ENCODE measurements at regions not wholly inside any gene's neighbourhood (a gene's known extent, or its start where the extent isn't known, plus 50 kb on each side); places are given as distances from the start of the nearest gene placed in this dataset.

DNA sequence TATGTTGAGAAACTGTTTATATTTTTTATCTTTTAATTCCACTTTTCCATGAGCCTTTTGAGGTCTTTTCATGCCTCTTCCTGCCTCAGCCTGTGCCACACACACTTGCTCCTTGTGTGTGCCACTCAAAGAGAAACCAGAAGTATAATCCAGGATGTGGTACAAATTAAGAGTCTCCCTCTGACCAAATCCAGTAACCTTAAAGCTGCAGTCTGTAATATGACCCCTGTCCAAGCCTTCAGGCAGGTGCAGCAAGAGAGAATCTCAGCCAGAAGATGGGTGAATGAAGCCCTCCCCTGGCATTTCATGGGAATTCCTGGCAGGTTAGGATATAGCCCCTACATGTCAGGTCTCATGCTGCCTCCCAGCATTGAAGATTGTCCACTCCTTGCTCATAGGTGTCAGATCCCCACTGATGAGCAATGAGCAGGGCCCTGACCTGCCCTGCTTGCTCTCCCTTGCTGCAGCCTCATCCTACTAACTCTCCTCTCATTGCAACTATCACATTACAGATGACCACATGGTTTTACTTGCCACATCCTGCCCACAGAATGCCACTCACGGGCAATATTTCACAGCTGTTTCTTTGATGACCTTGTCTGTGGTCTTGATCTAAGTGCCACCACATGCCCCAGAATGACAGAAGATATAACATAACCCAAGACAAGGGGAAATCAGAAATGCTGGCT is 169.3 kb downstream of the SEC16B start:
- Histone ChIP-seq H3K18ac (ENCODE audit: low read length) (peak overlapping the region; percentile 20), H4K8ac (ENCODE audit: low read depth, low read length) (no peak overlapping the region), H3K36me3 (replicated peaks in 1 of 2; ENCODE audit: control insufficient read depth in 2 of 2, insufficient read depth in 2 of 2, low read length in 2 of 2) (no peaks in the 10 kb centered on the region), H3K4me1 (ENCODE audit: control insufficient read depth in 2 of 2, insufficient read depth in 1 of 2, low read depth in 1 of 2, low read length in 2 of 2) (peaks cover 0 to 7% of the 10 kb centered on the region in 2 donors), H4K91ac (ENCODE audit: low read depth, low read length, poor library complexity) (no peak overlapping the region), H3K27me3 (ENCODE audit: control insufficient read depth in 3 of 3, insufficient read depth in 3 of 3, low read depth in 1 of 3, low read length in 3 of 3) (no peaks in the 10 kb centered on the region), H3K79me1 (ENCODE audit: low read depth, low read length) (no peaks in the 10 kb centered on the region), H3K23ac (ENCODE audit: low read depth, low read length, poor library complexity) (no peak overlapping the region), H3K9me3 (replicated peaks in 1 of 2; ENCODE audit: control insufficient read depth in 2 of 2, insufficient read depth in 1 of 2, low read depth in 1 of 2, low read length in 2 of 2) (no peaks in the 10 kb centered on the region), H2BK120ac (ENCODE audit: low read depth, low read length) (no peak overlapping the region), H2BK15ac (ENCODE audit: low read length) (no peak overlapping the region), H2AK5ac (ENCODE audit: low read depth, low read length) (no peak overlapping the region), H2BK12ac (ENCODE audit: low read length) (no peak overlapping the region), H2AFZ (ENCODE audit: low read length) (no peak overlapping the region), H3K4me2 (ENCODE audit: insufficient read depth, low read length, poor library complexity, severe bottlenecking) (no peak overlapping the region), H3K9ac (ENCODE audit: low read depth, low read length, poor library complexity) (no peak overlapping the region), H2BK5ac (ENCODE audit: low read length) (no peak overlapping the region), H3K27ac (replicated peaks; ENCODE audit: low read length) (no peak overlapping the region), H3K4ac (ENCODE audit: low read length) (no peak overlapping the region), H3K4me3 (ENCODE audit: low read length in 2 of 2) (no peak overlapping the region), H3K14ac (ENCODE audit: low read length) (no peak overlapping the region)
- no CpG with 5 or more reads among the region's 1 CpG for WGBS, 2 donors (ENCODE audit: extremely low coverage in 2 of 2, insufficient read length in 2 of 2, insufficient replicate concordance in 1 of 2)
- DNase-seq (ENCODE audit: low spot score) = no peak

DNA sequence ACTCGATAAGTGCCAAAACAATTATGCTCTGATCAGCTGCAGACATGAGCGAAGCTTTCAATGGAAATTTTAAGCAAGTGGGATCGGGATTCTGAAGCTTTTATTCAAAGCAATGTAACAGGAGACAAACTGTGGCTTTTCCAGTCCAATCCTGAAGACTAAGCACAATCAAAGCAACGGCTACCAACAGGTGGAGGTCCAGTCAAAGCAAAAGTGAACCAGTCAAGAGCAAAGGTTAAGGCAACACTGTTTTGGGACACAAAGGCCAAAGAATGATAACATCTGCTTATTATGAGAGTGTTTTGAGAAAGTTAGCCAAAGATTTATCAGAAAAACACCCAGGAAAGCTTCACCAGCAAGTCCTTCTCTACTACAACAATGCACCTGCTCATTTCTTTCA is 170.1 kb downstream of the SEC16B start:
- no peak overlapping the region for H2BK12ac ChIP-seq (ENCODE audit: low read length)

DNA sequence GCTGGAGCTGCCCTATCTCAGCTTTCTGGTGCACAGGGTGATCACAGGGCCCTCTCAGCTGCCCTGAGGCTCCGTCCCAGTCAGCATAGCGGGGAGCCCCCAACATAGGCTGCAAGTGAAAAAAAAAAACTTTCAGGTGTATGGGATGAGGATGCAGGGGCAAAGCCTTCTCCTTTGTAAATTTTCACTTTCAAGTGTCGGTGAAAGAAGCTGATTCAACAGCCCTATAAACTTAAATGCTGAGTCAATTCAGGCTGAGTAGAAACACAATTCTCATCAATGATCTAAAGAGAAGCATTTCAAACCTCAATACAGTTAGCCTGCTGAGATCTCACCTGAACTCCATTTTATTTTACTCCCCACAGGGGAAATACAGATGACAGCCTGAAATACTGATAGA is 171.2 kb downstream of the SEC16B start:
- H3K18ac ChIP-seq (ENCODE audit: low read length) = no peak overlapping the region
- no CpG with 5 or more reads among the region's 3 CpGs for WGBS, 2 donors (ENCODE audit: extremely low coverage in 2 of 2, insufficient read length in 2 of 2, insufficient replicate concordance in 1 of 2)

More for the DNA sequence above, 170.1 kb downstream of the SEC16B start:
- Histone ChIP-seq H3K14ac (ENCODE audit: low read length) (no peak overlapping the region), H3K4ac (ENCODE audit: low read length) (no peak overlapping the region), H3K9ac (ENCODE audit: low read depth, low read length, poor library complexity) (no peak overlapping the region), H3K27me3 (ENCODE audit: control insufficient read depth in 3 of 3, insufficient read depth in 3 of 3, low read depth in 1 of 3, low read length in 3 of 3) (no peaks in the 10 kb centered on the region), H3K4me1 (ENCODE audit: control insufficient read depth in 2 of 2, insufficient read depth in 1 of 2, low read depth in 1 of 2, low read length in 2 of 2) (peaks cover 0 to 10% of the 10 kb centered on the region in 2 donors), H2AK5ac (ENCODE audit: low read depth, low read length) (no peak overlapping the region), H3K79me1 (ENCODE audit: low read depth, low read length) (no peaks in the 10 kb centered on the region), H3K4me2 (ENCODE audit: insufficient read depth, low read length, poor library complexity, severe bottlenecking) (no peak overlapping the region), H2BK5ac (ENCODE audit: low read length) (no peak overlapping the region), H3K27ac (replicated peaks; ENCODE audit: low read length) (no peak overlapping the region), H2BK15ac (ENCODE audit: low read length) (no peak overlapping the region), H3K4me3 (ENCODE audit: low read length in 2 of 2) (no peak overlapping the region), H3K18ac (ENCODE audit: low read length) (no peak overlapping the region), H3K36me3 (replicated peaks in 1 of 2; ENCODE audit: control insufficient read depth in 2 of 2, insufficient read depth in 2 of 2, low read length in 2 of 2) (no peaks in the 10 kb centered on the region), H3K23ac (ENCODE audit: low read depth, low read length, poor library complexity) (no peak overlapping the region), H4K8ac (ENCODE audit: low read depth, low read length) (no peak overlapping the region), H4K91ac (ENCODE audit: low read depth, low read length, poor library complexity) (no peak overlapping the region), H3K9me3 (replicated peaks in 1 of 2; ENCODE audit: control insufficient read depth in 2 of 2, insufficient read depth in 1 of 2, low read depth in 1 of 2, low read length in 2 of 2) (no peaks in the 10 kb centered on the region), H2BK120ac (ENCODE audit: low read depth, low read length) (no peak overlapping the region), H2AFZ (ENCODE audit: low read length) (no peak overlapping the region)
- no peak for DNase-seq (ENCODE audit: low spot score)
- WGBS, 2 donors (ENCODE audit: extremely low coverage in 2 of 2, insufficient read length in 2 of 2, insufficient replicate concordance in 1 of 2) = no CpG with 5 or more reads among the region's 4 CpGs

DNA sequence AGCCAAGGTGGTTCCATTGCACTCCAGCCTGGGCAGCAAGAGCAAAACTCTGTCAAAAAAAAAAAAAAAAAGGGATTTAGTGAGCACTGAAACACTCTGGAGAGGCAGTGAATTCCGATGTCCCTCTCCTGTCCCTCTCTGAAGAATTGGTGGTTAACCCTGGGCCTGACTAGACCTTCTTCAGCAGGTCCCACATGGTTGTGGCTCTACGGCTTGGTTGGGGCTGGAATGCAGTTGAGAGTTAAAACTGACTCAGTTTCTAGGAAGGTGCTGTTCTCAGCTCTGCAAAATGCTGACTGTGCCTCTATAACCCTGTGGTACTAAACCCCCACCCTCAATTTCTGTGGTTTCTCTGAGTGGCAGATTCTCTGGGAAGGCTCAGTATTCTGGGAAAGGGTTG is 173.3 kb downstream of the SEC16B start:
- Histone ChIP-seq H3K4ac (ENCODE audit: low read length) (no peak overlapping the region), H3K18ac (ENCODE audit: low read length) (no peak overlapping the region), H4K8ac (ENCODE audit: low read depth, low read length) (no peak overlapping the region), H2AK5ac (ENCODE audit: low read depth, low read length) (no peak overlapping the region), H3K4me1 (ENCODE audit: control insufficient read depth in 2 of 2, insufficient read depth in 1 of 2, low read depth in 1 of 2, low read length in 2 of 2) (peaks cover 0 to 17% of the 10 kb centered on the region in 2 donors), H3K9me3 (replicated peaks in 1 of 2; ENCODE audit: control insufficient read depth in 2 of 2, insufficient read depth in 1 of 2, low read depth in 1 of 2, low read length in 2 of 2) (no peaks in the 10 kb centered on the region), H3K9ac (ENCODE audit: low read depth, low read length, poor library complexity) (no peak overlapping the region), H4K91ac (ENCODE audit: low read depth, low read length, poor library complexity) (no peak overlapping the region), H3K79me1 (ENCODE audit: low read depth, low read length) (no peaks in the 10 kb centered on the region), H2BK120ac (ENCODE audit: low read depth, low read length) (no peak overlapping the region), H3K4me2 (ENCODE audit: insufficient read depth, low read length, poor library complexity, severe bottlenecking) (no peak overlapping the region), H2AFZ (ENCODE audit: low read length) (no peak overlapping the region), H2BK5ac (ENCODE audit: low read length) (no peak overlapping the region), H3K4me3 (ENCODE audit: low read length in 2 of 2) (no peak overlapping the region), H2BK15ac (ENCODE audit: low read length) (no peak overlapping the region), H3K36me3 (replicated peaks in 1 of 2; ENCODE audit: control insufficient read depth in 2 of 2, insufficient read depth in 2 of 2, low read length in 2 of 2) (no peaks in the 10 kb centered on the region), H2BK12ac (ENCODE audit: low read length) (no peak overlapping the region), H3K27ac (replicated peaks; ENCODE audit: low read length) (no peak overlapping the region), H3K14ac (ENCODE audit: low read length) (no peak overlapping the region), H3K23ac (ENCODE audit: low read depth, low read length, poor library complexity) (no peak overlapping the region), H3K27me3 (ENCODE audit: control insufficient read depth in 3 of 3, insufficient read depth in 3 of 3, low read depth in 1 of 3, low read length in 3 of 3) (no peaks in the 10 kb centered on the region)
- no CpG with 5 or more reads among the region's 2 CpGs for WGBS, 2 donors (ENCODE audit: extremely low coverage in 2 of 2, insufficient read length in 2 of 2, insufficient replicate concordance in 1 of 2)
- DNase-seq (ENCODE audit: low spot score) = no peak

More for the DNA sequence above, 171.2 kb downstream of the SEC16B start:
- H2BK15ac ChIP-seq (ENCODE audit: low read length) = no peak overlapping the region
- no peak overlapping the region for H3K4me2 ChIP-seq (ENCODE audit: insufficient read depth, low read length, poor library complexity, severe bottlenecking)
- H3K4me1 ChIP-seq (ENCODE audit: control insufficient read depth in 2 of 2, insufficient read depth in 1 of 2, low read depth in 1 of 2, low read length in 2 of 2) = peaks cover 0 to 17% of the 10 kb centered on the region in 2 donors
- H3K27ac ChIP-seq (replicated peaks; ENCODE audit: low read length) = no peak overlapping the region
- no peak overlapping the region for H2BK12ac ChIP-seq (ENCODE audit: low read length)
- no peaks in the 10 kb centered on the region for H3K9me3 ChIP-seq (replicated peaks in 1 of 2; ENCODE audit: control insufficient read depth in 2 of 2, insufficient read depth in 1 of 2, low read depth in 1 of 2, low read length in 2 of 2)
- no peaks in the 10 kb centered on the region for H3K79me1 ChIP-seq (ENCODE audit: low read depth, low read length)
- no peak overlapping the region for H2AK5ac ChIP-seq (ENCODE audit: low read depth, low read length)
- no peak overlapping the region for H4K91ac ChIP-seq (ENCODE audit: low read depth, low read length, poor library complexity)
- H3K36me3 ChIP-seq (replicated peaks in 1 of 2; ENCODE audit: control insufficient read depth in 2 of 2, insufficient read depth in 2 of 2, low read length in 2 of 2) = no peaks in the 10 kb centered on the region
- H3K14ac ChIP-seq (ENCODE audit: low read length) = no peak overlapping the region
- no peak overlapping the region for H3K4ac ChIP-seq (ENCODE audit: low read length)
- H3K4me3 ChIP-seq (ENCODE audit: low read length in 2 of 2) = no peak overlapping the region
- no peak overlapping the region for H3K23ac ChIP-seq (ENCODE audit: low read depth, low read length, poor library complexity)
- H4K8ac ChIP-seq (ENCODE audit: low read depth, low read length) = no peak overlapping the region
- no peak overlapping the region for H2BK120ac ChIP-seq (ENCODE audit: low read depth, low read length)
- no peak overlapping the region for H3K9ac ChIP-seq (ENCODE audit: low read depth, low read length, poor library complexity)
- H3K27me3 ChIP-seq (ENCODE audit: control insufficient read depth in 3 of 3, insufficient read depth in 3 of 3, low read depth in 1 of 3, low read length in 3 of 3) = no peaks in the 10 kb centered on the region
- no peak for DNase-seq (ENCODE audit: low spot score)
- no peak overlapping the region for H2AFZ ChIP-seq (ENCODE audit: low read length)
- no peak overlapping the region for H2BK5ac ChIP-seq (ENCODE audit: low read length)

Measured in neuronal stem cell (in vitro differentiated cells).